NT2/D1 (cell line): ENCODE measurements at regions not wholly inside any gene's neighbourhood (a gene's known extent, or its start where the extent isn't known, plus 50 kb on each side); places are given as distances from the start of the nearest gene placed in this dataset.

Experiments
- DNase-seq: peaks from one replicate; pipeline ENCODE4 v3.0.0-alpha.2; 2011; ENCODE audit warnings: low read depth, low spot score
- H3K27me3 ChIP-seq: 2 replicates; pipeline ENCODE4 v1.6.0; 2011; ENCODE audit warnings: mild to moderate bottlenecking; ENCODE audit not compliant: insufficient read length, insufficient read depth
- H3K36me3 ChIP-seq: 2 replicates; pipeline ENCODE4 v1.6.1; 2011; ENCODE audit warnings: mild to moderate bottlenecking, low read length, mixed read lengths; ENCODE audit not compliant: insufficient read depth, insufficient read length
- H3K4me1 ChIP-seq: 2 replicates; pipeline ENCODE4 v1.5.1; 2011; ENCODE audit not compliant: insufficient read depth, insufficient read length
- H3K4me3 ChIP-seq: 2 replicates; pipeline ENCODE4 v1.5.1; 2011; ENCODE audit warnings: low read depth; ENCODE audit not compliant: insufficient read length
- H3K9ac ChIP-seq: 2 replicates; pipeline ENCODE4 v1.6.0; 2011; ENCODE audit warnings: low read depth; ENCODE audit not compliant: insufficient read length
- H3K9me3 ChIP-seq: 2 replicates; pipeline ENCODE4 v1.5.1; 2011; ENCODE audit warnings: mild to moderate bottlenecking, low read length; ENCODE audit not compliant: insufficient read depth
- SUZ12 ChIP-seq: IDR thresholded peaks from 2 replicates; pipeline ENCODE4 v1.6.1; 2011; ENCODE audit not compliant: insufficient read length, insufficient read depth; ENCODE audit errors: extremely low read depth
- YY1 ChIP-seq: IDR thresholded peaks from 2 replicates; pipeline ENCODE4 v1.6.1; 2011; ENCODE audit not compliant: insufficient read length, insufficient read depth
- ZNF274 ChIP-seq: IDR thresholded peaks from 2 replicates; pipeline ENCODE4 v1.6.1; 2011; ENCODE audit warnings: mild to moderate bottlenecking, low read depth, low read length

- H3K36me3 ChIP-seq: no peaks in the 10 kb centered on the region
- TF ChIP-seq SUZ12 (no peak), ZNF274 (no peak), YY1 (no peak)
- H3K4me3 ChIP-seq: no peak overlapping the region
- H3K9me3 ChIP-seq: no peaks in the 10 kb centered on the region
- no peak for DNase-seq
- no peaks in the 10 kb centered on the region for H3K4me1 ChIP-seq
- no peak overlapping the region for H3K9ac ChIP-seq
- H3K27me3 ChIP-seq: no peaks in the 10 kb centered on the region
These were observed 1044.6 kb upstream of the EYS start for GRCh38 chr6:66751630-66752029.

- no peak overlapping the region for H3K9ac ChIP-seq
- H3K36me3 ChIP-seq: no peaks in the 10 kb centered on the region
- no peak overlapping the region for H3K4me3 ChIP-seq
- no peaks in the 10 kb centered on the region for H3K9me3 ChIP-seq
- DNase-seq: no peak
- TF ChIP-seq ZNF274 (no peak), YY1 (no peak), SUZ12 (no peak)
- H3K4me1 ChIP-seq: no peaks in the 10 kb centered on the region
- H3K27me3 ChIP-seq: no peaks in the 10 kb centered on the region
These were observed 1033.3 kb upstream of the EYS start for GRCh38 chr6:66740346-66740745.

GRCh38 chr6:66735106-66735890, 1028.3 kb upstream of the EYS start:
- Histone ChIP-seq H3K9me3 (no peaks in the 10 kb centered on the region), H3K36me3 (no peaks in the 10 kb centered on the region), H3K9ac (no peak overlapping the region), H3K4me1 (no peaks in the 10 kb centered on the region), H3K4me3 (no peak overlapping the region), H3K27me3 (no peaks in the 10 kb centered on the region)
- no peak for DNase-seq
- TF ChIP-seq SUZ12 (no peak), ZNF274 (no peak), YY1 (no peak)

GRCh38 chr6:66731310-66731709, 1024.3 kb upstream of the EYS start:
- Histone ChIP-seq H3K4me3 (no peak overlapping the region), H3K9ac (no peak overlapping the region), H3K27me3 (no peaks in the 10 kb centered on the region), H3K36me3 (no peaks in the 10 kb centered on the region), H3K4me1 (no peaks in the 10 kb centered on the region), H3K9me3 (no peaks in the 10 kb centered on the region)
- no peak for DNase-seq
- TF ChIP-seq SUZ12 (no peak), ZNF274 (no peak), YY1 (no peak)

GRCh38 chr6:66725670-66726069, 1018.6 kb upstream of the EYS start:
- Histone ChIP-seq H3K9me3 (no peaks in the 10 kb centered on the region), H3K27me3 (no peaks in the 10 kb centered on the region), H3K4me1 (no peaks in the 10 kb centered on the region), H3K36me3 (no peaks in the 10 kb centered on the region), H3K4me3 (no peak overlapping the region), H3K9ac (no peak overlapping the region)
- TF ChIP-seq ZNF274: no peak
- no peak for TF ChIP-seq SUZ12
- no peak for TF ChIP-seq YY1
- DNase-seq: no peak

- Histone ChIP-seq H3K27me3 (no peaks in the 10 kb centered on the region), H3K36me3 (no peaks in the 10 kb centered on the region)
- no peak for TF ChIP-seq ZNF274
- no peak for TF ChIP-seq SUZ12
- no peak for TF ChIP-seq YY1
These were observed 1010.8 kb upstream of the EYS start for GRCh38 chr6:66717801-66718200.

GRCh38 chr6:66699385-66699784, 992.4 kb upstream of the EYS start:
- TF ChIP-seq SUZ12 (no peak), ZNF274 (no peak), YY1 (no peak)
- no peaks in the 10 kb centered on the region for H3K36me3 ChIP-seq
- no peak for DNase-seq

More at GRCh38 chr6:66717801-66718200, 1010.8 kb upstream of the EYS start:
- Histone ChIP-seq H3K9me3 (no peaks in the 10 kb centered on the region), H3K4me3 (no peak overlapping the region), H3K4me1 (no peaks in the 10 kb centered on the region), H3K9ac (no peak overlapping the region)
- DNase-seq: no peak

GRCh38 chr6:66689608-66690007, 982.6 kb upstream of the EYS start:
- H3K4me1 ChIP-seq: no peaks in the 10 kb centered on the region
- no peaks in the 10 kb centered on the region for H3K9me3 ChIP-seq
- H3K36me3 ChIP-seq: no peaks in the 10 kb centered on the region
- TF ChIP-seq YY1 (no peak), SUZ12 (no peak), ZNF274 (no peak)
- no peak overlapping the region for H3K4me3 ChIP-seq
- no peaks in the 10 kb centered on the region for H3K27me3 ChIP-seq
- DNase-seq: no peak
- no peak overlapping the region for H3K9ac ChIP-seq

More at GRCh38 chr6:66699385-66699784, 992.4 kb upstream of the EYS start:
- Histone ChIP-seq H3K4me3 (no peak overlapping the region), H3K27me3 (no peaks in the 10 kb centered on the region), H3K4me1 (no peaks in the 10 kb centered on the region), H3K9me3 (no peaks in the 10 kb centered on the region), H3K9ac (no peak overlapping the region)
